AML-193 (cell line): ENCODE measurements at regions not wholly inside any gene's neighbourhood (a gene's known extent, or its start where the extent isn't known, plus 50 kb on each side); places are given as distances from the start of the nearest gene placed in this dataset.

Experiments used
- DNase-seq, 2 experiments: peaks; one replicate each; lab custom pipeline; 2025; lab: John Stamatoyannopoulos, UW

DNA sequence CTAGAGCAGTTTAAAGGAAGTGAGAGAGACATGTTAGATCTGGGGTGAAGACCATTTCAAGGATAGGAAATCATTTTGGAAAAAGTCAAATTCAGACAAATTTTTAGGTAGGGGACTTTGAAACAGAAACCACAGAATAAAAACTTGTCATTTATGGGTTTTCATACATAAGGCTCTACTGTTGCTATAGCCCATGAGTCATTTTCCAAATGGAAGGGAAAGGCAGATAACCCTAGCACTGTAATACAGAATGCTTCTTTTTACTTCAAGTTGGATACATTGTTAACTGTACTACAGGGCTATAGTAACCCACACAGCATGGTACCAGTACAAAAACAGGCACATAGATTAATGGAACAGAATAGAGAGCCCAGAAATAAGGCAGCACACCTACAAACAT, 455.4 kb downstream of the EBF1 start:
- DNase-seq: no peak

- no peak for DNase-seq
These were observed 455.9 kb downstream of the EBF1 start for GRCh38 chr5:158643840-158644239.

GRCh38 chr5:158642879-158643278, 456.8 kb downstream of the EBF1 start:
- DNase-seq: no peak

GRCh38 chr5:158641016-158641415, 458.7 kb downstream of the EBF1 start:
- DNase-seq: no peak

DNA sequence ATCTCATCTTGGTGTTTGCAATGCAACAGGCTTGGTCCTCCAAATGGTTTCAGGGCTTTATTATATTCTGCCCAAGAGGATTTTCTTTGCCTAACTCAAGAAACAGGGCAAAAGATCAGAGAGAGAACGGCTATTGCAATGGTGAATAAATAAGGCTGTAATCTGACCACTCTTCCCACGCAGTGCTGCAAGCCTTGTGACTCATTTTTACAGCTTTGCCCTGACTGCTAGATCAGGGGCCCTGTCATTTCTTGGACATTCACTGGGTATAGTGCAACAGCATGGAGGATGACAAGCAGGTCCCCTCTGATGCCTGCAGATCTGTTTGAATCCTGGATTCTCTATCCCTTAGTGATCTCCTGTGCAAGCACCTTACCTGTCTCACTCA, 459.1 kb downstream of the EBF1 start:
- DNase-seq: no peak

GRCh38 chr5:158639881-158640592, 459.7 kb downstream of the EBF1 start:
- DNase-seq: no peak

GRCh38 chr5:158638396-158638795, 461.3 kb downstream of the EBF1 start:
- no peak for DNase-seq

DNA sequence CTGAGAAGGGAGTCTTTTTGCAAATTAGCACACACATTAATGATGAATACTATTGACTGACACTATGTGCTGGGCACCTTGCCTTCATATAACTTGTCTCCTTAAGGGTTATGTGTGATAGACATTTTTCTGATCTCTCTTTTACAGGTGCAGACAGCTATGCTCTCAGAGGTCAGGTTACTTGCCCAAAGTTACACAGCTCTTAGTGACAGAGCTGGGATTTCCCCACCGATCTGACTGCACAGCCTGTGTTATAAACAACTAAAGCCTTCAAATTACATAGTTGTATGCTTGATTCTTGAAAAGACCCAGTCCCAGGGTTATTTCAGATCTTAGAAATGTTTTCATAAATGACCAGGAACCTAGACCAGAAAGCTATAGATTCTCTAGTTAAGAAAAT, 462.7 kb downstream of the EBF1 start:
- DNase-seq: no peak

GRCh38 chr5:158635565-158635964, 464.2 kb downstream of the EBF1 start:
- no peak for DNase-seq

- no peak for DNase-seq
These were observed 465.0 kb downstream of the EBF1 start for GRCh38 chr5:158634714-158635113.

- DNase-seq: no peak
These were observed 470.0 kb downstream of the EBF1 start for GRCh38 chr5:158629591-158630312.

- DNase-seq: no peak
These were observed 473.0 kb downstream of the EBF1 start for GRCh38 chr5:158626718-158627117.

- DNase-seq: no peak
These were observed 475.7 kb downstream of the EBF1 start for GRCh38 chr5:158623971-158624370.

- no peak for DNase-seq
These were observed 478.3 kb downstream of the EBF1 start for GRCh38 chr5:158621391-158621790.

GRCh38 chr5:158619083-158619788, 480.5 kb downstream of the EBF1 start:
- no peak for DNase-seq

GRCh38 chr5:158618256-158618655, 481.5 kb downstream of the EBF1 start:
- DNase-seq: no peak

DNA sequence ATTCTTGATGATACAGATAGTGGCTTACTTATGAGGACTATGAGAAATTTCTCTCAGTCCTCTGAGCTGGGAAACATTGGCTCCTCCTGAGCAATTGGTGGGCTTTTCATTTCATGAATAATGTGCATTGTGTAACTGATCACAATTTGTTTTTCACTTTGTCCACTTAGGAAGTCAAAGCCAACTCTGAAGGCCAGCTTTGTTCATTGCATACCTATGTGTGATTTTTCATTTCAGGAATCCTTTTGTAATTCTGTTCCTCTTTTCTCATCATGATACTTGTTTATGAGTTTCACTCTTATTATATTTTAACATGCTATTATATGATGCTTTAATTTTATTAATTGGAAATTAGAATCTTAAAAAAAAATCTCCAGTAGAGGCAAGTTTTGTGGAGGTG, 483.0 kb downstream of the EBF1 start:
- no peak for DNase-seq

DNA sequence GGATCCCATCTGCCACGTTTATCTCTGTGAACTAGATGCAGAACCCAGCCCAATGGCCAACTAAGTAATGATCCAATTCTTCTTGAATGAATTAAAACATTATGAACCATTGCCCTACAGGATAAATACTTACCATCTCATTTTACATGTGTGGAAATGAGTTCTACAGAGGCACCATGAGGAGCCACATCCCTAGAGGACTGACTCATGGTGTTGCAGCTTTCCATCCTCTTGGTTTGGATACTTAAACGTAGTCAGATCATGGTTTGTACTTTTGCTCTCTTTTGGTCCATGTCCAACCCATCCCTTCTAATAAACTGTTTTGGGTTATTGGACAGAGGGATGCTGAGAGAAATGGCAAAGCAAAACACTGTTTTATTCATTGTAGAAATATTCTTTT, 484.8 kb downstream of the EBF1 start:
- no peak for DNase-seq

- no peak for DNase-seq
These were observed 488.1 kb downstream of the EBF1 start for GRCh38 chr5:158611581-158611980.

GRCh38 chr5:158610051-158610415, 489.7 kb downstream of the EBF1 start:
- DNase-seq: no peak

DNA sequence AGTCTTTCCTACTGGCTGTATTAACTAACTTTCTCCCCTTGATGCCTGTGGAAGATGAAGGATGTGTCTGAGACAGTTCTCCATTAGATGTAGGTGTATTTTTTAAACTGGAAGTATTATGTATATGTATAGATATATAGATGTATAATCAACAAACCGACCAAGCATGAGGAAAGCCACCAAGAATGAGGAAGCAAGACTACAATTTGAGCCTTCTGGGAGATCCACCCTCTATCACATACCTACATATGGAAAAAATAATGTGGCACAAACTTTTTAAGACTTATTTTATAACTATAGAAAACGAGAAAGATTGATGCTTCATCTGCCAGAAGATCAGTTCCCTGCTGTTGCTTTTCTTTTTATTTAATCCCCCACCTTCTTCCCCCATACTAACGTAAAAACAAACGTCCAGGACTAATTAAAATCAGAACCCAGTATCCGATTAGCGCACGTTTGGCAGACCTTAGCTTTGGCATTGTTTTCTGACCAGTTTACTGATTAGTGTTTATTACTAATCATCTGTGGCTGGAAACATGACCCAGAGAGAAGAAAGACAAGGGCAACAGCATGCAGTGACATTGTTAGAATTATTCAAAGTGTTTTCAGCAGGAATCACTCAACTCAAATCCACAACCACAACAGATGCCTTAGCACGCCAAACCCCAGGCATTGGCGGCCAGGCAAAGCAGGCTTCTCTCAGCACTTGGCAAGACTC, 490.2 kb downstream of the EBF1 start:
- DNase-seq: no peak

DNA sequence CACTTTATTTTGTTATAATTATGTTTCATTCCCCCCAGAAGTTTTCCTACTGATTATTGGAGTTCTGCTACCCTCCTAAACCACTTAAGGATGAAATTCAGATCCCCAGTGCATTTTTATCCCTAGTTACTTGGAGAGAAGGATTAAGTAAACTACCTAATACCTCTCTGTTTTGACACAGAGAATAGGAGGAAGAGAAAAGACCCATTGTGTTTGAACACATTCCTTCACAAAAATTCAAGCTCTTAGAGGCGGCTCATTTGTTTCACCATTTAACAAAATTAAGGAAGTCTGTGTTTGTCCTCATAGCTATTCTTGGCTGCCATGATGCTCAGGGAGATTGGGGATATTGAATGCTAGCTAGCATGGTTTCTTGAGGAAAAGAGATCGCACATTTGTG, 492.6 kb downstream of the EBF1 start:
- DNase-seq: no peak

- no peak for DNase-seq
These were observed 493.5 kb downstream of the EBF1 start for GRCh38 chr5:158606233-158606632.
